Activated CD4-positive, alpha-beta T cell treated with anti-CD3 and anti-CD28 coated beads, Interleukin-10, Interleukin-2, amounts not matched to agents 100 ng/mL and 50 ng/mL, durations not matched to agents 16 hours and 8 hours (primary cell): ENCODE measurements at regions not wholly inside any gene's neighbourhood (a gene's known extent, or its start where the extent isn't known, plus 50 kb on each side); places are given as distances from the start of the nearest gene placed in this dataset.

Experiments
- DNase-seq: peaks from one replicate; pipeline ENCODE4 v3.0.0-alpha.2; 2020

DNA sequence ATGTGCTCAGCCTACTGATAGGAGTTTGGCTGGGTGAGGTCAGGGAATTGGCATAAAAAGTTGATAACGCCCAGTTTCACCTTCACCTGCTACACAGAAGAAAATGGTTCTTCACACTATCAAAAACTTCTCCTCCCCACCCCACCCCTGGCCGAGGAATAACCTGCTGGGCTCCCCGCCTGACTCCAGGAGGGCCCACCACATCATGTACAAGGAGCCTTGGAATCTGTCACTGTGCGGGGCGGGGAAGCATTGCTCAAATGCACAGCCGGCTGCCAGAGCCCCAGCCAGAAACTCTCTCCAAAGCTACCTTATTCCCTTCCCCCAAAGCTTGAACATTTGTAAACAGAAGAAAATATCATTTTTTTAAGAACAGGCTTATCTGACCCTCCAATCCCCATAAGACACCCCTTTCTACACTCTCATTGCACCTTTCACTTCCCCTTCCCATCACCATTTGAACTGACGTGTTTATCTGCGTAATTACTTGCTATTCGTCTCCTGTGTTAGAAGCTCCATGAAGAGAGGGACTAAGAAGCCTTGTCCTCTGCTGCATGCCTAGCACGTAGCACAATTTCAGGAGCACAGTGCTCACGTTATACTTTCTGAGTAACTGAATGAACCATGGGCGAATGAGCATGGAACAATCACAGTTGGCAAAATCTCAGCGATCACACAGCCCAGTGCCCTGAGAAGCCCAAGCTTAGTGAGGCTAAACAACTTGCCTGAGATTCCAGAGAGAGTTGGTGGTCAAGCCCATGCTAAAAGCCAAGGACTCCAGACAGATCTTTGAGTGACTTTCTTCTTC, 82.9 kb downstream of the HES1 start:
- no peak for DNase-seq

DNA sequence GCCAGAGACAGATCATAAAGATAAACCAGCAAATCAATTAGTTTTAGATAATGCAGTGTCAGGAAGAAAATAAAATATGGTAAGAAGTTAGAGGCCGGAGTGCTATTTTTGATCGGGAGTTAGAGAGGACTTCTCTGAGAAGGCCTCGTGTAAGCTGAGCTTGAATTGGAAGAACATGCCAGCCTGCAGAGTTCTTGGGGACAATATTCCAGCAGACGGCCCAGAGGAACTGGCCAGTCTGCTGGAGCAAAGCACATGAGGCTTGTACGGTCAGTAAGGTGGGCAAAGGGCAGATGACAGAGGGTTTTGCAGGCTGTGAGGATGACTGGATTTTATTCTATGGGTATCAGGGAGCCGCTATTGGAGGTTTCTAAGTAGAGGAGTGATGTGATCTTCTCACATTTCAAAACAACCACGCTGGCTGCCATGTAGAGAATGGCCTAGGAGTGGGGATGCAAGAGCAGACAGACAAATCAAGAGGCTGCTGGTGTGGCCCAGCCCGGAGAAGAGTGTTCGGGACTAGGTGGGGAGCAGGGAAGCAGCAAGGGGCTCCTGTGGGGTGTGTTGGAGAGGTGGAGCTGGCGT, 84.0 kb downstream of the HES1 start:
- no peak for DNase-seq

DNA sequence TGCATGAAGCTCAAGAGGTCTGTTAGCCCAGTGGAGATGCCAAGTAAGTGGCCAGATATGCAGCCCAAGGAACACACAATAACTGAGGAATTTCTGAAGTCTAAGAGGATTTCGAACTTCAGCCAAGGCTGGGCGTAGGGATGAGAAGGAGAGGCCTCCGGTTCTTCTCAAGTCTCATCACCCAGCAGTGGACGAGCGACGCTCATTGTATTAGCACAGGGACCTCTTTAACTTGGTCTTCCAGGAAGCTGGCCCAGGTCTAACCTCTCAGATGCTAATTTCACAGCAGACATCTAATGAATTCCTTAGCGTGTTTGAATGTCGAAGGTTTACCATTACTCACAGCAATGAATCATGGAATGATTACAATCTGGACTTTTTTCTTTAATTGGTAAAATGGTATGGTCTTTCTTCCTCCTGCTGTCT, 85.0 kb downstream of the HES1 start:
- DNase-seq = no peak

DNA sequence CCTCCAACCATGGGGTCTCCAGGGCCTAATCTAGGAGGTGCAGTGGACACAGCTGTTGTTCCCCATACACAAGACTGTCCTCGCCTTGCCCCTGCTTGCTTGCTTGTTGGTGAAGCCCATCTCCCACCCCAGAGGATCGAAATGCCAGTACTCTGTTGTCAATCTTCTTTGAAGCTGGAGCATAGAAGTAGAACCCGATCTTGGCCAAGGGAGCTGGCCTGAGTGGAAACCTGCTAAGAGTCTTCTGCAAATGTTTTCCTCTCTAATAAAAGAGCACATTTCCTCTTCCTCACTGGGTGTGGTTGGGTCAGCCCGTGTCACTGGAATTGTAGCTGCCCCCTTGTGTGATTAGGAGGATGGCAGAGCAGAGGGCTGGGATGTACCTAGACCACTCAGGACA, 85.4 kb downstream of the HES1 start:
- no peak for DNase-seq

DNA sequence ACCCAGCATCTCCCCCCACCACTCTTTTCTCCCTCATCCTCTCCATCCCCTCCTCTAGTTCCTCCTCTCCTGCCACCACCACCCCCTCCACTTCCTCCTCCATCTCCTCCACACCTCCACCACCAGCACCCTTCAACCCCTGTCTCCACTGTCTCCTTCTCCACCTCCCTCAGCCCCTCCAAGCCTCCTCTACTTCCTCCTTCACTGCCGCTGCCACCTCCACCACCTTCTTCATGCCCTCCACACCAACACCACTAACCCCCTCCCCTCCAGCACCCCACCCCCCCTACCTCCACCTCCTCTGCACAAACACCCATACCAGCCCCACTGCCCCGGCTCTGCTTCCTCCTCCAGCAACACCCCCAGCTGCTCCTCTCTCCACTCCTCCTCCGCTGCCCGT, 88.0 kb downstream of the HES1 start:
- DNase-seq = no peak

DNA sequence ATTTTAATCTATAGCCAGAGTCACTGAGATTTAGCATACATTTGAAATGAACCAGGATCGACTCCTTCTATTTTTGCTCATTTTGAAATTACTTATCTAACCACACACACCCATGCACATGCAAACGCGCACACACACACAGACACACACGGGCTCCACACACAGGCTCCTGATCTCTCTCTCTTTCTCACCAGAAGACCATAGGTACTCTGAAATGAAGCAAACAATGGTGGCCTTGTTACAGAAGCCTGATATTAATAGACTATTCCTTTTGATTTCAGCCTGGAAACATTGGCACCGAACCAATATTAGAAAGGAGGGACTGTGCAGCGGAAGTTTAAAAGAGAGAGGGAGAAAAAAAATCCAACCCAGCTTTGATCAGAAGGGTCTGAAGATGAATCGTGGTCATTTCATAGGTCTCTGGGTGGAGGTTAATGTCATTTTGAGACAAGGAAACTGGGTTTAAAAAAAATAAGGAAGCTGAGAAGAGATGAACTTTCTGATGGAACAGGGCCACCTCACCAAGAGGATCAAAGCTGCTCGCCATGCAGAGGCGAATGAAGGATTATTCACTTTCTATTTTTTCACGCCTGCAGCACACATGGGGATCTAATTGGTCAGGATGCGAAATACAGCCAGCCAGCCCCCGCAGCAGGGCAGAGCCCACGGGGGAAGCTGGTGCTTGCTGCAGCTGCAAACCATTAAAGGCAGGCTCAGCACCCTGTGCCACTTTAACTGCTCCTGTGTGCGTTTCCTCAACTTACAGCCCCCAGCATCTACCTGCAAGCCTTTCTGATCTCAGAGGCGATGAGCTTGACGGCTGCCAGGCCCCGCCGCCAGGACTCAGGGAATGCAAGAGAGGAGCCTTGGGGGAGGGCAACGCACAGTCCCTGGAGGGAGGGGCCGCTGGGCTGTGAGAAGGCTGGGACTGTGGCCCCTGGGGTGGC, 88.8 kb downstream of the HES1 start:
- no peak for DNase-seq

DNA sequence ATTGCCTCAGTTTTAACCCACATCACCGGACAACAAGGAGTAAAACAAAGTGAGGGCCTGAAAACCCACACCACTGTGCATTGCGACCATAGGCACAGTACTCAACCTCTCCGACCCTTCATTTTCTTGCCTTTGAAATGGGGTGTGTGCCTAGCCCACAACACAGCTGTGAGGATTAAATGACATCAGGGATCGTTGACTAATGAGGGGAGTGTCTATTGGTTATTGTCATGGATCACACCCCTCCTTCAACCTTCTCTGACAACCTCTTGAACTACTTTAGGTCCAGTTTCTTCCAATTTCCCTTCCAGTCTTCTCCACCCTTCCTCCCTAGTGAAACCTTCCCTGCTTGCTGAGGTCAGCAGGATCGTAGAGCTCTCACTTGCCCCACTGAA, 89.5 kb downstream of the HES1 start:
- DNase-seq = no peak

DNA sequence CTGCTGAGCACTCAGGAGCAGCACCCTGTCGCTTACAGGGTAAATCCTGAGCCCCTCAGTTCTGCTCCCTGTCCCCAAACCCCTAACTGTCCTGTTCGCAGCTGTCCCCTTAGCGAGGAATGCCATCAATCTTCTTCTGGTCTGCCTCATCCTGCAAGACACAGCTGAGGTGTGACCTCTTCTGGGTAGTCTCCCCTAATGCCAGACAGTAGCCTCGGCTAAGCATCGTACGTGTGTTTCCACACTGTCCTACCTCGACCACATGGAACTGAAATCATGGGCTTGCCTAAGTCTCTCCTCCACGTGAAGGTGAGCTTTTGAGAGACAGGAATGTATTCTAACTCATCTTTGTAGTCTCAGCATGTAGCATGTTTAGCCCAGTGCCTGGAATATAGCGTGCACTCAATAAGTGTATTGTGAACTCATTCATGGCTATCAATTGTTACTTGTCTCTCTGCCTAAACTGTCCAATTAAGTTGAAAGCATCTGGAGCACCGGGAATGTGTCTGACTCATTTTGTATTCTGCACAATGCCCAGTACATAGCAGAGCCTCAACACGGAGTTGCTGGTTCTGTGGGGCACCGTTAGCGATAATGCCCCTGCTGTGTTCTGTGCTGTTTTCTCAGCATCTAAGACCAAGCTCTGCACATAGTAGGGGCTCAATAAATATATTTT, 90.2 kb downstream of the HES1 start:
- no peak for DNase-seq

DNA sequence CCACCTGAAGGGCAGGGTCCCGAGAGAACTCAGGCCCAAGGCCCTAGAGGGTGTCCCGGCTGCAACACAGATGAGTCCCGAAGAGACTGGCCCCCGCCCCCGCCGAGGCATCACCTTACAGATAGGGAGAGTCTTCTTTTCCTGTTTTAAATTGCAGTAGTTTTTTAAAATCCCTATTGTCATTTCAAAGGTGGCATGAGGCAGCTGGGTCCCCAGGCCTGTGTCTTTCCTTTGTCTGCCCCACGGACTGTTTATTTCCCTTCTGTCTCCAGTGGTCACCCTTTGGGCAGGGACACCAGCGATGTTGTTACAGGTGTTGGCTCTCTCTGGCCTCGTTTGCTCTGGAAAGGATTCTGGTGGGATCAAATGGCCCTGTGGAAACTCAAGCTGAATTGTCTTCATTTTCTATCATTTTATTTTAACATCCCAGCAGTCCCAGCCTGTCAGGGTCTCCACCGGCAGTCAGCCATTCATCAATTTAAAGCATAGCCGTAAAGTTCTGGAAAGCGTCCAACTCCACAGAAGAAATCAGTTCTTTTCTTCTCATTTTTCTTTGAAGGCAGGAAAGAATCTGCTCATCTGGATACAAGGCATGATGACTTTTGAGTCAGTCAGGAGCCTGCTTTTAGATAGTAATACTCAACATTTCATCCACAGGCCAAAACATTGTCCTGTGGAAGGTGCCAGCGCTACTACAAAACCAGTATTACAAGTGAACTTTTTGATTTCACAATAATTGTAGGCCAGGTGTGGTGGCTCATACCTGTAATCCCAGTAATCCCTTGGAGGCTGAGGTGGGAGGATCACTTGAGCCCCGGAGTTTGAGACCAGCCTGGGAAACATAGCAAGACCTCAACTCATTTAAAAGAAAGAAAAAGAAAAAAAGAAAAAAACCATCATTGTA, 96.2 kb downstream of the HES1 start:
- no peak for DNase-seq

DNA sequence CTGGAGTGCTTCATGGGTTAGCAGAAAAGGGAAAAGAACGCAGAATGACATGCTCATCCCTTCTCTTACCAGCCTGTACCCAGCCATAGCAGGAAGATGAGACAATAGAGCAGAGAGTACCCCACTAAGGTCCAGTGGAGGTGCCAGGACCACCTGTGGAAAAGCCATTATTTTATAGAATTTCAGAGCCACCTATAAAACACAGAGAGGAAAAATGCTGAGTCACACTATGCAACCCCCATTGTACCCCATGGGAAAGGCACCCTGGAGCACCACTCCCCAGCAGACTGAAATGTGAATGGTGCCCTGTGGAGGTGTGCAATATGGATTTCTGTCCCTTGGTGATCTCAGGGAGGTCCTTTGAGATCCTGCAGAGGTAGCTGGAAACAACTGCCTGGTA, 97.2 kb downstream of the HES1 start:
- no peak for DNase-seq

DNA sequence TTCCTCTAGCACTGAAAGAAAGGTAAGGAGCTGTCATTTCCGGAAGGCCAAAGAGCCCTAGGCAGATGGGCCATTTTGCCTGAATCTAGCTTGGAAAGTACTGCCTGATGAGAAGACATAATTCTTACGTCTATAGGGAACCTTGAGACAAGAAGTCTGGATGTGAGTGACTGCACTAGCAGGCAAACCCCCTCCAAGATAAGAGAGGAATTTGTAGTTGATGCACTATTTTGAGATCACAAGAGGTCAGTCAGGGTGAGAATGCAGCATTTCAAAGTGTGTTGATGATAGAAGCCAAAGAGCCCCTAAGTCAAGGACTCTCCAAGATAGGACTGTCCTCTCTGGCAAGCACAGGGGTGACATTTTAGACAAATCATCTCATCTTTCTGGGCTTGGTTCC, 99.2 kb downstream of the HES1 start:
- no peak for DNase-seq

DNA sequence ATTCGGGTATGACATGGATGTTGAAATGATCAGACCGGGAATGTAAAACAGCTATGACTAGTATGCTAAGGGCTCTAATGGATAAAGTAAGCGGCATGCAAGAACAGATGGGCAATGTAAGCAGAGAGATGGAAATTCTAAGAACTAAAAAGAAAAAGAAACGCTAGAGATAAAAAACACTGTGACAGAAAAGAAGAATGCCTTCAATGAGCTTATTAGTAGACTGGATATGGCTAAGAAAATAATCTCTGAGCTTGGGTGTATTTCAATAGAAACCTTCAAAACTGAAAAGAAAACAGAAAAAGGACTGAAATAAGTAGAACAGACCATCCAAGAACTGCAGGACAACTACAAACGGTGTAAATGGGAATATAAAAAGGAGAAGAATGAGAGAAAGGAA, 101.2 kb downstream of the HES1 start:
- no peak for DNase-seq

DNA sequence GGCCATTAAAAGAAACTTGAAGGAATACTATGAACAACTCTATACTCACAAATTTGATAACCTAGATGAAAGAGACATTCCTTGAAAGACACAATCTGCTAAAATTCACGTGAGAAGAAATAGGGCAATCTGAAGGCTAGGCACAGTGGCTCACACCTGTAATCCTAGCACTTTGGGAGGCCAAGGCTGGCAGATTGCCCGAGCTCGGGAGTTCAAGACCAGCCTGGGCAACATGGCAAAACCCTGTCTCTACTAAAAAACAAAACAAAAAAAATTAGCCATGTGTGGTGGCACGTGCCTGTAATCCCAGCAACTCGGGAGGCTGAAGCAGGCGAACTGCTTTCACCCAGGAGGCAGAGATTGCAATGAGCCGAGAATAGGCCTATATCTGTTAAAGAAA, 104.8 kb downstream of the HES1 start:
- no peak for DNase-seq

DNA sequence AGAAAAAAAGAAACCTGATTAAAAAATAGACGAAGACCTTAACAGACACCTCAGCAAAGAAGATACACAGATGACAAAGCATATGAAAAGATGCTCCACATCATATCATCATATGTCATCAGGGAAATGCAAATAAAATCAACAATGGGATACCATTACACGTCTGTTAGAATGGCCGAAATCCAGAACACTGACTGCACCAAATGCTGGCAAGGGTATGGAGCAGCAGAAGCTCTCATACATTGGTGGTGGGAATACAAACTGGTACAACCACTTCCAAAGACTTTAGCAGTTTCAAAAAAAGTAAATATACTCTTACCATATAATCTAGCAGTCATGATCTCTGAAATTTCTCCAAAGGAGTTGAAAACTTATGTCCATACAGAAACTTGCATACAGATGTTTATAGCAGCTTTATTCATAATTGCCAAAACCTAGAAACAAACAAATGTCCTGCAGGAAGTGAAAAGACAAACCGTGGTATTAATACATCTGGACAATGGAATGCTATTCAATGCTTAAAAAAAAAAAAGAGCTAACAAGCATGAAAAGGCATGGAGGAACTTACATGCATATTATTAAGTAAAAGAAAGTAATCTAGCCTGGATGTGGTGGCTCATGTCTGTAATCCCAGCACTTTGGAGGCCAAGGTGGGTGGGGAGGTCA, 107.4 kb downstream of the HES1 start:
- no peak for DNase-seq

DNA sequence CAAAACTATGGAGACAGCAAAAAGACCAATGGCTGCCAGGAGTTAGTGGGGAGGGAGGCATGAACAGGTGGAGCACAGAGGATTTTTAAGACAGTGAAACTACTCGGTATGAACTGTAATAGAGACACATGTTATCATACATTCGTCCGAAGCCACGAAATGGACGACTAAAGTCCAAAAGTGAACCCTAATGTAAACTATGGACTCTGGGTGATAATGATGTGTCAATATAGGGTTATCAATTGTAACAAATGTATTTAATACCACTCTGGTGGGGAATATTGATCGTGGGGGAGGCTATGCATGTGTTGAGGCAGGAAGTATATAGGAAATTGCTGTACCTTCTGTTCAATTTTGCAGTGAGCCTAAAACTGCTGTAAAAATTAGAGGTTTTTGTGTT, 107.0 kb downstream of the CPN2 start:
- DNase-seq = no peak

DNA sequence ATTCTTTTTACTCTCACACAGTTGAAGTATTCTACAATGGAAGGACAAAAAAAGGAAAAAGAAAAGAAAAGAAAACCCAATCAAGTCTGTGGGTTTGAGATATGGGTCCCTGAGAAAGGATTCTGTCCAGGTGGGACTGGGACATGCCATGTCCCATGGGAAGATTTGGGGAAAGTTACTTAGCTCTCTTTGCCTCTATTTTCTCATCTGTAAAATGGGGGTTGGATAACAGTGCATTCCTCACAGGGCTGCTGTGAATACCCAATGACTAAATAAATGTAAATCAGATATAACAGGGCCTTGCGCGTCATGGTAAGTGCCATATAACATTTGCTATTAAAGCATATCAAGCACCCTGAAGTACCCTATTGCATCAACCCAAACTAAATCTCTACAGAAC, 105.7 kb downstream of the CPN2 start:
- DNase-seq = no peak

DNA sequence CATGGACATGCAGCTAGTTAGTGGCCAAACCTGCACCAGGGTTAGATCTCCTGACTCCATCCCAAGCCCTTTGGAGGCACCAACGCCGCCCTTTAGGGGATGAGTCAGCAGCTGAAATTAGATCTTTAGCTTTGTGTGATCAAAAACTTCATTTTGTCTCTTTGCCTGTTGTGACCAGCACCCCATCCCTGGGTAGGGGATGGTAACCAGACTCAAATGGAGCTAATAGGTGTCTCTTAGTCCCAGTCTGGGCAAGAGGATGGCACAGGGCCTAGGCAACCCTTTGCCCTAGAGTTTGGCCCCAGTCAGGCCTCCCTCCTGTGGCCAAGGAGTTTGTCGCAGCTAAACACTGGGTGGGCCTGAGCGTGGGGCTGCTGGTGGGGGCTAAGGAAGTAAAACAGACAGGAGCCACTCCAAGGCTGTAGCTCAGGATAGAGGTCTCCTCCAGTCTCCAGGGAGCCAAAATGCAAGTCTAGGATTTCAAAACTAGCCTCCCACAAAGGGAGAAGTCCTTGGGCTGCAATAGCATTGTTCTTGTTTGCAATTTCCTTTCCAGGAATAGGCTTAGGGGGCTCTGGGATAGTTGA, 105.1 kb downstream of the CPN2 start:
- DNase-seq = no peak

DNA sequence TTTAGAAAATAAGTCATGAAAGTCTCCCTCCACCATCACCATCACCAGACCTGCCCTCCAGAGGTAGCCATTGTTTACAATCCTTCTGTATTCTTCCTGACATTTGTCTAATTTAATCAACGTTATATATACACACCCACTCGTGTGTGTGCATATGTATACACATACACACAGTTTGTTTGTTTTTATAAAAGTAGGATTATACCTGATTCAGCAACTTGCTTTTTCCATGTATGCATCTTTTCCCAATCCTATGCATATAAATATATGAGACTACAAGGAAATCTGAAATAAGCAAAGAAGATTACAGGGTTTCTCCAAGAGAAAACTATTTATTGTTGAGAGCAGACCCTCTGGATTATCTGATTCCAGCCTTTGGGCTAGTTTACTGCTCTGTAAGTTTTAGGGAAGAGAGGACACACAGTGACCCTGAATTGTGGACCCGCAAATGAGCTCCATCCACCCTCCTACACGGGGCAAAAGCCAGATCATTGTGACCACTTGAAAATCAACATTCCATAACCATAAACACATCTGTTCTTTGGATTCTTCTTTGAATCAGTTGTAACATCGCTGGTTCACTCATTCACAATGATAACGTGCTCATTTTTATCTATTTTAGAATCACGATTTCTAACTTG, 104.3 kb downstream of the CPN2 start:
- DNase-seq = no peak

DNA sequence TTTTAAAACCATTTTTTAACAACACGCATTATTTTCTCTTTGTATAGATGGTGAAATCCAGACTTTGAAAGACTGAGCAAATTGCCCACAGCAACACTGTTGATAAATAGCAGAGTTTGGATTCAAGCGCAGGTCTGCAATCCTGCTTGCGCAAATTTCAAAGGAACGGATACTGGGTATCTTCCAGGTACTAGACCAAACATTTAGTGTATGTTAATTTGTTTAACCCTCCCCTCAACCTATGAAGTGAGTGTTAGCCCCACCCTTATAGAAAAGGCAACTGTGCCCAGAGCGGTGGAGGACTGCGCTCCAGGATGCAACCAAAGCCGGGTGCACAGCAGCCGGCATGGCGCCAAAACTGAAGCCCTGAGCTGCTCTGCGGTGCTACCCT, 103.8 kb downstream of the CPN2 start:
- no peak for DNase-seq

DNA sequence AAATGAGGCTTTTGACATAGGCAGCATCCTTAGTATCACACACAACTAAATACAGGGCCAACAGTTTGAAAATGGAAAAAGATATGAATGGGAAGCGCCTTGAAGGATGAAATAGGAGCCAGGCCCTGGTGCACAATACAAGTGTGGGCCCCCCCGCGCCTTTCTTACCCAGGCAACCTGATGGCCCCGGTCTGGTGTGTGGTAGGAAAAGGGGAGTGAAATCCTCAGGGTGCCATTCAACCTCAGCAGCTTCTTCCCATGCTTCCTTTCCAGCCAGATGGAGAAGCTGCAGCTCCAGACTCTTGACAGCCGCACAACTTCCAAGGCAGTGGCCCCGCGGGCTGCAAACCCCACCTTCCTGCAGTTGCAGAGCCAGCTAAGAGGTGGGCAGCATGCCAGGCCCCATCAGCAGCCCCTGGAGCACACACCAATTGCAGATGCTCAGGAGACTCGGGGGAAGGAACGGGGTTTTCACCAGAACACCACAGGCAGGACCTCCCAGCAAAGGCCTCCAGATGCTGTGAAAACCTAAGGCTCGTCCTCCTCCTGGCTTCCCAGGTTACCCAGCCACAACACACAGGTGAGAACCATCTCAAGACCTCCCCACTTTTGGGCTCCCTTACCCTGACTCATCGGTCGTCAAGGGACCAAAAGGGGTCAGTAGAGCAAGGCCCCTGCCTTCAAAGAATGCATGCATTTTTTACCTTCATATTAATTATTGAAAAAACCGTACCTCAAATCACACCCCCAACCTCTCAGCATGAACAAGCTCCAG, 101.6 kb downstream of the CPN2 start:
- DNase-seq = no peak
